ENCODE measurements at regions not wholly inside any gene's neighbourhood (a gene's known extent, or its start where the extent isn't known, plus 50 kb on each side); places are given as distances from the start of the nearest gene placed in this dataset.
A peak's percentile ranks its signal among the peaks of the same experiment; 100 is the strongest.

DNA sequence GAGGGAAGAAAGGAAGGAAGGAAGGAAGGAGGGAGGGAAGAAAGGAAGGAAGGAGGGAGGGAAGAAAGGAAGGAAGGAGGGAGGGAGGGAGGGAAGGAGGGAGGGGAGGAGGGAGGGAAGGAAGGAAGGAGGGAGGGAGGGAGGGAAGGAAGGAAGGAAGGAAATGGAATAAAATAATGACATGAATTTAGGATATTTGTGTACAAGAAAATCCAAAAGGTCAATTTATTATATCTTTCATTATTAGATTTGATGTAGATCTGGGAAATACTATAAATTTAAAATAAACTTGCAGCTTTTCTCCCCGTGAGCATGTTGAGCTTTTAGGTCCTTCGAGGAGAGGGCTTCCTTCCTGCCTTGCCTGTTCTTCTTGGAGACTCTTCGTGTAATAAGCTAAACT, 398.6 kb upstream of the NRP1 start:
- TF ChIP-seq, protein P1, sequence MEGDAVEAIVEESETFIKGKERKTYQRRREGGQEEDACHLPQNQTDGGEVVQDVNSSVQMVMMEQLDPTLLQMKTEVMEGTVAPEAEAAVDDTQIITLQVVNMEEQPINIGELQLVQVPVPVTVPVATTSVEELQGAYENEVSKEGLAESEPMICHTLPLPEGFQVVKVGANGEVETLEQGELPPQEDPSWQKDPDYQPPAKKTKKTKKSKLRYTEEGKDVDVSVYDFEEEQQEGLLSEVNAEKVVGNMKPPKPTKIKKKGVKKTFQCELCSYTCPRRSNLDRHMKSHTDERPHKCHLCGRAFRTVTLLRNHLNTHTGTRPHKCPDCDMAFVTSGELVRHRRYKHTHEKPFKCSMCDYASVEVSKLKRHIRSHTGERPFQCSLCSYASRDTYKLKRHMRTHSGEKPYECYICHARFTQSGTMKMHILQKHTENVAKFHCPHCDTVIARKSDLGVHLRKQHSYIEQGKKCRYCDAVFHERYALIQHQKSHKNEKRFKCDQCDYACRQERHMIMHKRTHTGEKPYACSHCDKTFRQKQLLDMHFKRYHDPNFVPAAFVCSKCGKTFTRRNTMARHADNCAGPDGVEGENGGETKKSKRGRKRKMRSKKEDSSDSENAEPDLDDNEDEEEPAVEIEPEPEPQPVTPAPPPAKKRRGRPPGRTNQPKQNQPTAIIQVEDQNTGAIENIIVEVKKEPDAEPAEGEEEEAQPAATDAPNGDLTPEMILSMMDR (IDR thresholded peaks at IDR 0.05; ENCODE audit: unreplicated experiment in 3 of 3): no peak
- Mint-ChIP-seq H3K36me3 (ENCODE audit: low read depth) (peaks cover 4% of the 10 kb centered on the region), H3K4me3 (no peak overlapping the region), H3K4me1 (peaks cover 50% of the 10 kb centered on the region), H3K27ac (peak overlapping the region in 2 of 3 experiments; percentile 81), H3K9me3 (peaks cover 11% of the 10 kb centered on the region), H3K27me3 (ENCODE audit: low read depth) (peaks cover 8% of the 10 kb centered on the region)

DNA sequence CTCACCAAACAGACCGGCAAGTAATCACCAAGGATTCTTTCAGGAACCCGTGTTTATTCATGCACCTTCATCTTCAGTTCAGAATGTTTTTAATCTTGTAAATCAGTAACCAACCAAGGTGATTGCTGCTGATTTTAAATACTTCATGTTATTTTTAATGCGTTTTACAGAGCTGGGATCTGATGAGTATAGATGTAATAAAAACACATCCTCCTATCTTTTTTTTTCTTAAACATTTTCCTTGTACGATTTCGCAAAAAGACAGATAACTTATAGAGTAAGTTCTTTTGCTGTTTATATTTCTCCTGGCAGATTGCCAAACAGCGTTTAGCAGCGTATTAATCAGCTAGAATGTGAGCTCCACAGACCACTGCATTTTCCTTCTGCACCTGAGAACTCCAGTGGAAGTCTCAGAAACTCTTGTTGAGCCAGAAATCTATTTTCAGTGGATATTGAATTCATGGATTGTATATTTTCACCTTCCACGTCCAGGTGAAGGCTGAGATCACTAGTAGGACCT, 397.8 kb upstream of the NRP1 start:
- Mint-ChIP-seq H3K4me1 (peaks cover 50% of the 10 kb centered on the region), H3K27ac (peak overlapping the region; percentile 63 to 81 (median 81)), H3K27me3 (ENCODE audit: low read depth) (peaks cover under 1% of the 10 kb centered on the region), H3K4me3 (peak overlapping the region in 1 of 3 experiments; percentile 1), H3K9me3 (peaks cover 12% of the 10 kb centered on the region), H3K36me3 (ENCODE audit: low read depth) (peaks cover 4% of the 10 kb centered on the region)
- TF ChIP-seq, protein P1 (IDR thresholded peaks at IDR 0.05; ENCODE audit: unreplicated experiment in 3 of 3): no peak

DNA sequence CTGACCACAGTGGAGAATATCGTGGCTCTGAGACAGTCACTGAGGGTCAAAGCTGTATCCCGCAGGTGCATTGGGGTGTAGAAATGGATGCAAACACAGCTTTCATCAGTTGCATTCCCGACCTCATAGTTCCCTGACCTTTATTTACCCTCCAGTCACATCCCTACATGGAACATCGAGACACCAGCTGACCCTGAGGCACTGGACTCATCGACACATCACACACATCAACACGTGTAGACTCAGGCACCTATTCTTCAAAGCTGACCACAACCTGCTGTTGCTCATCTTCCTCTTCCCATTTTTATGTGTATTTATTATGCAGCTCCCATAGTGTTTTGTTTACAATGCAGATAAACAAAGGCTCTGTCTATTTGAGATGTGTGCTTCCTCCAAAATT, 396.9 kb upstream of the NRP1 start:
- peaks cover 4% of the 10 kb centered on the region for H3K36me3 Mint-ChIP-seq (ENCODE audit: low read depth)
- TF ChIP-seq, protein P1 (IDR thresholded peaks at IDR 0.05; ENCODE audit: unreplicated experiment in 3 of 3): no peak
- peaks cover 15% of the 10 kb centered on the region for H3K9me3 Mint-ChIP-seq
- H3K4me1 Mint-ChIP-seq: peaks cover 50% of the 10 kb centered on the region
- peak overlapping the region; percentile 63 to 81 (median 81) for H3K27ac Mint-ChIP-seq
- H3K4me3 Mint-ChIP-seq: no peak overlapping the region
- no peaks in the 10 kb centered on the region for H3K27me3 Mint-ChIP-seq (ENCODE audit: low read depth)

DNA sequence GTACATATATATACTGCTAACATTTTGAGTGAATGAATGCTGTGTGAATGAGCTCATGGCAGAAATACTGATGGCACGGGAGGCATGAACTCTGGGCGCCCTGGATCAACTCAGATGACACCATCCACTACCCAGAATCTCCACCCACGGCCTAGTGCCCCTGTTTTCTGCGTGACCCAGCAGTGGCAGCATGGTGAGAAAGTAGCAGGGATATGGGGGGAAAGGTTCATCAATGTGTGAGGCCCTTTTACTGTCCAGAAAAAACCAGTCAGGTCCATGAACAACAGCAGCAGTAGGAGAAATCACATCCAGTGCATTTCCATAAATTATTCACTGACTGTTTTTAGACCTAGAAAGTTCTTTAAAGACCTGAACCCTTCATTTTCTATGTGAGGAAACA, 391.0 kb upstream of the NRP1 start:
- TF ChIP-seq, protein P1 (IDR thresholded peaks at IDR 0.05; ENCODE audit: unreplicated experiment in 3 of 3): no peak
- Mint-ChIP-seq H3K27me3 (ENCODE audit: low read depth) (no peaks in the 10 kb centered on the region), H3K36me3 (ENCODE audit: low read depth) (peaks cover 4% of the 10 kb centered on the region), H3K4me1 (peaks cover 15% of the 10 kb centered on the region), H3K9me3 (peaks cover 30% of the 10 kb centered on the region), H3K27ac (no peak overlapping the region), H3K4me3 (no peak overlapping the region)

DNA sequence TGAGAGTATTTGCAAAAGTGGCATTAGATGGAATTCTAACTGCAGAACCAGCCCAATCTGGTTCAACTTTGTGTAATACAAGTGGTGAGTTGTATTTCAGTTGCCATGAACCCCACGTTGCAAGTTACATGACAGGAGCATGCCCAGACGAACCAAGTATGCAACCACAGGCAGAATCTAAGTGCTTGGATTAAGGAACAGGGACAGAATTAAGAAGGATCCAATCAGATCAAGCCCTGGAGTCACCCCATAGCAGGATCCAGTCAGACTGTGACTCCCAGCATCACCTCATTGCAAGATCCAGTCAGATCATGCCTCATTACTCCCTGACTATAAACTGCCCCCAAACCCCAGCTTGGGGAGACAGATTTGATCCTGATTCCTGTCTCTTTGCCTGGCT, 388.7 kb upstream of the NRP1 start:
- TF ChIP-seq, protein P1 (IDR thresholded peaks at IDR 0.05; ENCODE audit: unreplicated experiment in 3 of 3): no peak
- peak overlapping the region in 1 of 3 experiments; percentile 22 for H3K27ac Mint-ChIP-seq
- H3K9me3 Mint-ChIP-seq: peaks cover 29% of the 10 kb centered on the region
- no peak overlapping the region for H3K4me3 Mint-ChIP-seq
- H3K36me3 Mint-ChIP-seq (ENCODE audit: low read depth): no peaks in the 10 kb centered on the region
- H3K4me1 Mint-ChIP-seq: peaks cover 6% of the 10 kb centered on the region
- no peaks in the 10 kb centered on the region for H3K27me3 Mint-ChIP-seq (ENCODE audit: low read depth)

DNA sequence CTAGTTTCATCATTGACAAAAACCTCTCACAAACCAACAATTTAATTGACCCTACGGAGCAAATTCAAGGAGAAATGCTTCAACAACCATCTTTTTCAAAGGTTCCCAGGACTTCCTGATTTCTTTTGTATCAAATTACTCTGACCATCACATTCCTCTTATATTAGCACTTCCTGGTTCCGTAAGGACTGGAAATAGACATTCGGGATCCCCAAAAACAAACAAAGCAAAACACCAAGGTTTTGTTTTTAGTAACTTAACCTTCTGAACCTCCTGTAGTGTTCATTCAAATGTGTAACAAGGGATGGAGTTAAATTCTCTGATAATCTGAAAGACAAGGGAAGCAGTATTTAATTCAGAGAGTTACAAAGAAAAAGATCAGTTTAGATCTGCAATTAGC, 387.6 kb upstream of the NRP1 start:
- Mint-ChIP-seq H3K4me3 (no peak overlapping the region), H3K4me1 (peaks cover 9% of the 10 kb centered on the region), H3K27me3 (ENCODE audit: low read depth) (no peaks in the 10 kb centered on the region), H3K27ac (peak overlapping the region; percentile 2 to 68 (median 43)), H3K36me3 (ENCODE audit: low read depth) (no peaks in the 10 kb centered on the region), H3K9me3 (peaks cover 25% of the 10 kb centered on the region)
- TF ChIP-seq, protein P1 (IDR thresholded peaks at IDR 0.05; ENCODE audit: unreplicated experiment in 3 of 3): no peak

Measured in nephron (organoid).